ENCODE measurements at regions not wholly inside any gene's neighbourhood (a gene's known extent, or its start where the extent isn't known, plus 50 kb on each side); places are given as distances from the start of the nearest gene placed in this dataset.
"Not testable (repeated sequence)": the region's sequence is repeated elsewhere in the genome, so short reads cannot be mapped to it uniquely, and the experiment has no call there.

DNA sequence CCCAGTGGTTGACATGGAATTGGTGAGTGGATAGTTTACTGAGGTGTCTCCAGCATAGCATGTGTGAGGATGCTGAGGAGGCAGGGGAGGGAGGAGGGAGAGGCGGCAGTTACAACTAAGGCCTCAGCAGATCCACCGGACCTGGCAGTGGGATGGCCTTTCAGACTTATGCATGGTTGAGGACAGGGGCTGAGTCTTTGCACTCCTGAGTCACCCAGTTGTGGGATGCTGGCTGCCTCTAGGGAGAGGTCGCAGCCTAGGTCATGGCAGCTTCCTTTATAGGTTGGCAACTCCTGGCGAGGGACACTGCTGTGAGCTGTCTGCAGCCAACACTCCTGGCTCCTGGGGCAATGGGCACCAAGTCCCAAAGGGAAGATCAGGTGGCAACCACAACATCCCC, 380.3 kb downstream of the PREX1 start:
- Histone ChIP-seq H3K36me3 (no peaks in the 10 kb centered on the region), H3K4me1 (no peaks in the 10 kb centered on the region), H3K9me3 (peaks cover 0 to 8% of the 10 kb centered on the region in 2 donors), H3K4me3 (no peak overlapping the region), H3K27ac (no peak overlapping the region), H3K27me3 (no peaks in the 10 kb centered on the region)
- TF ChIP-seq POLR2A (IDR thresholded peaks at IDR 0.05), result no peak
- TF ChIP-seq, protein P1, sequence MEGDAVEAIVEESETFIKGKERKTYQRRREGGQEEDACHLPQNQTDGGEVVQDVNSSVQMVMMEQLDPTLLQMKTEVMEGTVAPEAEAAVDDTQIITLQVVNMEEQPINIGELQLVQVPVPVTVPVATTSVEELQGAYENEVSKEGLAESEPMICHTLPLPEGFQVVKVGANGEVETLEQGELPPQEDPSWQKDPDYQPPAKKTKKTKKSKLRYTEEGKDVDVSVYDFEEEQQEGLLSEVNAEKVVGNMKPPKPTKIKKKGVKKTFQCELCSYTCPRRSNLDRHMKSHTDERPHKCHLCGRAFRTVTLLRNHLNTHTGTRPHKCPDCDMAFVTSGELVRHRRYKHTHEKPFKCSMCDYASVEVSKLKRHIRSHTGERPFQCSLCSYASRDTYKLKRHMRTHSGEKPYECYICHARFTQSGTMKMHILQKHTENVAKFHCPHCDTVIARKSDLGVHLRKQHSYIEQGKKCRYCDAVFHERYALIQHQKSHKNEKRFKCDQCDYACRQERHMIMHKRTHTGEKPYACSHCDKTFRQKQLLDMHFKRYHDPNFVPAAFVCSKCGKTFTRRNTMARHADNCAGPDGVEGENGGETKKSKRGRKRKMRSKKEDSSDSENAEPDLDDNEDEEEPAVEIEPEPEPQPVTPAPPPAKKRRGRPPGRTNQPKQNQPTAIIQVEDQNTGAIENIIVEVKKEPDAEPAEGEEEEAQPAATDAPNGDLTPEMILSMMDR (IDR thresholded peaks at IDR 0.05), result no peak
- intact Hi-C loops (cut with DNase I; ENCODE audit: low total_unique reads), result no loop called here
- no peak for DNase-seq

DNA sequence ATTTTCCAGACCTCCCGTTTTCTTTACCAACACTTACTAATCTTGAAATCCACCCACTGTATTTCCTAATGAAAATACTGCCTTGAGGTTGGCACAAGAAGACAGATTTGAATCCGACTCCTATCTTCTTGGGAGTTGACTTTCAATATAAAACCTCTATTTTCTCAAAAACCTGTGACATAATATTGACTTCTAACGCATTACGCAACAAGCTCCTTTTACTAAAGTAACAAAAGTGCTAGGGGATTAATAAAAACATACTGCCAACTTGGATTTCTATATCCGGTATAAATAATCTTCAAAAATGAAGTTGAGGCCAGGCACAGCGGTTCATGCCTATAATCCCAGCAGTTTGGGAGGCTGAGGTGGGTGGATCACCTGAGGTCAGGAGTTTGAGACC, 382.0 kb downstream of the PREX1 start:
- Histone ChIP-seq H3K9me3 (peaks cover 0 to 8% of the 10 kb centered on the region in 2 donors), H3K4me3 (no peak overlapping the region), H3K4me1 (no peaks in the 10 kb centered on the region), H3K27ac (no peak overlapping the region), H3K36me3 (no peaks in the 10 kb centered on the region), H3K27me3 (no peaks in the 10 kb centered on the region)
- intact Hi-C loops (cut with DNase I; ENCODE audit: low total_unique reads), result no loop called here
- no peak for DNase-seq
- TF ChIP-seq POLR2A (IDR thresholded peaks at IDR 0.05), result no peak
- TF ChIP-seq, protein P1 (IDR thresholded peaks at IDR 0.05), result no peak

DNA sequence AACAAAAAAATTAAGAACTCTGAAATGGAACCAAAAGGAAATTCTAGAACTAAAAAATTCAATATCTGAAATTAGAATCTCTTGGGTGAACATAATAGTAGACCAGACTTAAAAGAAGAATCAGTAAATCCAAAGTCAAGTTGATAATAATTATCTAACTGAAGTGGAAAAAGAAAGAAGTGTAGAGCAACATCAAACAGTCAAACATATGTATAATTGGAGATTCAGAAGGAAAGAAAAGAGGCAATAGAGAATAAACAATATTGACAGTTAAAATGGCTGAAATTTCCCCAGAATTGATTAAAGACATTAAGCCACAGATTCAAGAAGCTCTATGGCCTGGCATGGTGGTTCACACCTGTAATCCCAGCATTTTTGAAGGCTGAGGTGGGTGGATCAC, 383.6 kb downstream of the PREX1 start:
- intact Hi-C loops (cut with DNase I; ENCODE audit: low total_unique reads), result no loop called here
- TF ChIP-seq, protein P1 (IDR thresholded peaks at IDR 0.05), result no peak
- no peak for TF ChIP-seq POLR2A (IDR thresholded peaks at IDR 0.05)
- Histone ChIP-seq H3K27me3 (no peaks in the 10 kb centered on the region), H3K36me3 (no peaks in the 10 kb centered on the region), H3K27ac (no peak overlapping the region), H3K4me1 (no peaks in the 10 kb centered on the region), H3K9me3 (peaks cover 0 to 8% of the 10 kb centered on the region in 2 donors), H3K4me3 (no peak overlapping the region)
- DNase-seq, result no peak

DNA sequence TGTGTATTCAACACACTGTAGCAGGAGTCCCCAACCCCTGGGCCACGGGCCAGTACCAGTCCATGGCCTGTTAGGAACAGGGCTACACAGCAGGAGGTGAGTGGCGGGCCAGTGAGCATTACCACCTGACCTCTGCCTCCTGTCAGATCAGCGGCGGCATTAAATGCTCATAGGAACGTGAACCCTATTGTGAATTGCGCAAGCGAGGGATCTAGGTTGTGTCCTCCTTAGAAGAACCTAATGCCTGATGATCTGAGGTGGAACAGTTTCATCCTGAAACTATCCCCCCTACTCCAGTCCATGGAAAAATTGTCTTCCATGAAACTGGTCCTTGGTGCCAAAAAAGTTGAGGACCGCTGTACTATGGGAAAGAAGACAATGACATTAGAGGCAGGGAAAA, 386.9 kb downstream of the PREX1 start:
- DNase-seq, result no peak
- H3K4me1 ChIP-seq, result no peaks in the 10 kb centered on the region
- H3K27me3 ChIP-seq, result no peaks in the 10 kb centered on the region
- no peak overlapping the region for H3K4me3 ChIP-seq
- peaks cover 0 to 8% of the 10 kb centered on the region in 2 donors for H3K9me3 ChIP-seq
- no peaks in the 10 kb centered on the region for H3K36me3 ChIP-seq
- H3K27ac ChIP-seq, result no peak overlapping the region
- intact Hi-C loops (cut with DNase I; ENCODE audit: low total_unique reads), result no loop called here
- TF ChIP-seq, protein P1 (IDR thresholded peaks at IDR 0.05), result no peak
- no peak for TF ChIP-seq POLR2A (IDR thresholded peaks at IDR 0.05)

DNA sequence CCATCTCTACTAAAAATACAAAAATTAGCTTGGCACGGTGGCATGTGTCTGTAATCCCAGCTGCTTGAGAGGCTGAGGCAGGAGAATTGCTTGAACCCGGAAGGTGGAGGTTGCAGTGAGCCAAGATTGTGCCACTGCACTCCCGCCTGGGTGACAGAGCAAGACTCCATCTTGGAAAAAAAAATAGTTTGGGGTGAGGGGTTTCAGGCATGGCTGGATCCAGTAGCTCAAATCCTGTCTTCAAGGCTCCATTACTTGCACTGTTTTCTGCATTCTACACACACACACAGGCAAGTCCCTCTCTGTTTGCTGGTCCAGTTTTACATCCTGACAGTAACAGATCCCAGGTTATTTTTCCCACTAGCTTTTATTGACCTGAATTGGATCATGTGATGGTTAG, 387.5 kb downstream of the PREX1 start:
- intact Hi-C loops (cut with DNase I; ENCODE audit: low total_unique reads); H3K27ac ChIP-seq; H3K4me3 ChIP-seq; H3K4me1 ChIP-seq; DNase-seq; H3K9me3 ChIP-seq; H3K36me3 ChIP-seq; H3K27me3 ChIP-seq: not testable (repeated sequence)

DNA sequence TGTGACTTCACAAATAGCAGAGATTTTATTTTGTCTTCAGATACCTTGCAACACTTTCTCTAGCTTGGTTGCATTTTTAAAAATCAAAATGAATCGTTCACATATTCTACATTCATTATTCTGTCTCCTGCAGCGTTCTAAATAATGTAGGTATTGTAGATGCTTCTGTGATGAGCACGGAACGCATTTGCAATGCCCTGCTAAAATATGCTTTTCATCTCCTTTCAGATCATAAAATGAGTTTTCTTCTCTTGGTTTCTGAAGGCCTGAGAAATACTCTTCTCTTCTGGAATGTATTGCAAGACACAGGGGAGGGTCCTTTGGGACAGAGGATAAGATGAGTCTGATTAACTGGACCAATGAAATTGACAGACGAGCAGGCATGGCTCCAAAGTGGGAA, 390.7 kb downstream of the PREX1 start:
- Histone ChIP-seq H3K4me1 (no peaks in the 10 kb centered on the region), H3K9me3 (no peaks in the 10 kb centered on the region), H3K36me3 (no peaks in the 10 kb centered on the region), H3K27me3 (no peaks in the 10 kb centered on the region), H3K27ac (no peak overlapping the region), H3K4me3 (no peak overlapping the region)
- intact Hi-C loops (cut with DNase I; ENCODE audit: low total_unique reads), result no loop called here
- TF ChIP-seq POLR2A (IDR thresholded peaks at IDR 0.05), result no peak
- TF ChIP-seq, protein P1 (IDR thresholded peaks at IDR 0.05), result no peak
- no peak for DNase-seq

DNA sequence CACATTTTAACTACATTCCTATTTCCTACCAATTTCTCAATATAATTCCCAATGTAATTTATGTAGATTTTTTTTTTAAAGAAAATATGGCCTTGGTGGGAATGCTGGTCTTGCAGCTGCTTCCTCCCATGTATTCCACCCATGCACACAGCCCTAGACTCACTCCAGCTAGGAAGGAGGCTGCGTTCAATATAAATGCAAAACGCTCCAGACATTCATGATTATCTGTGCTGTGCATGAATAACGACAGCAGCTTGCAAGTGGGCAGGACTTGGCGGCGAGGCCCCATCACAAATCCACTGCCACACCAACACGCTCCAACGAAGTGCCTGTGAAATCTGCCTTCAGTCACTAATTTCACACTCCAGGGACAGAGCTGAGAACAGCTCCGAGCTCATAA, 391.2 kb downstream of the PREX1 start:
- H3K27me3 ChIP-seq; H3K4me1 ChIP-seq; H3K4me3 ChIP-seq; H3K9me3 ChIP-seq; H3K27ac ChIP-seq; intact Hi-C loops (cut with DNase I; ENCODE audit: low total_unique reads); DNase-seq; H3K36me3 ChIP-seq: not testable (repeated sequence)
